CD4-positive, alpha-beta T cell treated with Interleukin-4 for 1 hour (primary cell): ENCODE measurements at regions not wholly inside any gene's neighbourhood (a gene's known extent, or its start where the extent isn't known, plus 50 kb on each side); places are given as distances from the start of the nearest gene placed in this dataset.
"Not testable (repeated sequence)": the region's sequence is repeated elsewhere in the genome, so short reads cannot be mapped to it uniquely, and the experiment has no call there.

Experiments
- DNase-seq, 2 donors: peaks; one replicate each; pipeline ENCODE4 v3.0.0-alpha.2; 2020 to 2022

DNA sequence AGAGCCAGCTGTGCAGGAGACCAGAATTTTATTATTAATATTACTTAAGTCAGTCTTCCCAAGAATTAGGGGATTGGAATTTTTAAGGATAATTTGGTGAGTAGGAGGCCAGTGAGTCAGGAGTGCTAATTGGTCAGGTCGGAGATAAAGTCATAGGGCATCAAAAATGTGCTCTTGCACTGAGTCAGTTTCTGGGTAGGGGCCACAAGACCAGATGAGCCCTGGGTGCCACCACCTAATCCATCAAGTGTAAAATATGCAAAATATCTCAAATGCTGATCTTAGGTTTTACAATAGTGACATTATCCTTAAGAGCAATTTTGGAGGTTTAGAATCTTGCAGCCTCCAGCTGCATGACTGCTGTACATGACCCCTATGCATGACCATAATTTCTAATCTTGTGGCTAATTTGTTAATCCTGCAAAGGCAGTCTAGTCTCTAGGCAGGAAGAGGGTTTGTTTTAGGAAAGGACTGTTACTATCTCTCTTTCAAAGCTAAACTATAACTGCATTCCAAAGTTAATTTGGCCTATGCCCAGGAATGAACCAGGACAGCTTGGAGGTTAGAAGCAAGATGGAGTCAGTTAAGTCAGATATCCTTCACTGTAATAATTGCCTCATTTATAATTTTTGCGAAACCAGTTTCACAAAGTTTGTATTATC is 215.9 kb downstream of the RNF152 start:
- no peak for DNase-seq

DNA sequence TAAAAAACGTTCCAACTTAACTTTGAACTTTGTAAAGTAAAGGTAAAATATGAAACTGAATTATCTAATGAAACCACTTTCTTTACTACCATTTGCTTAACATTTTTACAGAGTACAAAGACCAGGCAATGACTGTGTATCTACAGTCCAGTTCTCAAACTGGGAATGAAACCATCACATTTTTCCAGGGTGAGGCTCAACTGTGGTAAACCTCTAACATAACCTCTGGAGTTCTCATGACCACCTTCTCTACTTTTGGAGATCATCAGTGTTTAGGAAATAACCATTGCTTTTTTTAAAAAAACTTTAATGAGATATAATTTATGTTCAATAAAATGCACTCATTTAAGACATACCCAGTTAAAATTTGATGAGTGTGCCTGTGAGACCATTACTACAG is 223.5 kb downstream of the RNF152 start:
- DNase-seq = no peak

GRCh38 chr18:61666876-61667590 is 225.8 kb downstream of the RNF152 start:
- DNase-seq = no peak

DNA sequence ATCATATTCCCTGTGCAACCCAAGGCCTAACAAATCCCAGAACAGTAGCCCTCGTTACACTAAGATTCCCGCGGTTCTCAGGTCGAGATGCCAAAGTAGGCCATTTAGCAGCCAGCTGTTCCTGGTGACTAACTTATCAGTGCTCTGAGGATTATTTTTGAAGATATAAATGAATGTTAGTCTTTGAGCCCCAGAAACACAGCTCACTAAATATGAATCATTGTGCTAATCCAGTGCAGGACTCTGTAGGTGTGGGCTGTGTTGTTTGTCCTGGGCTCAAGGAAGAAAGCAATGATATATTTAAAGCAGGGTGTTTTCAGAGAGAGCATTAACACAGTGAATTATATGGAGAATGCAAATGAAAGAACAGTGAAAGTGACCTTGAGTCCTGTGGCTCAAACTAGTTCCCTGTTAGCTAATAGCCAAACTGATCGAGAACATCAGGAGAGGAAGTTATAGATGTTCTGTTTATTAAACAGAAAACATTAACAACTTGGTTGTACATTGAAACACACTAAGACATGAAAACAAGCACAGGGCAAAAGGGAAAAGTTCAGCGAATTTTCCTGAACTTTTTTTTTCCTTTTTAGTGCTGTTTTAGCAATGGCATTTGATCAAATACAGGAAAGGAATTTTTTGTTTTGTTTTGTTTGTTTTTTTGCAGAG is 228.3 kb downstream of the RNF152 start:
- DNase-seq = no peak

- no peak for DNase-seq
Measured at GRCh38 chr18:61662726-61663125, 230.1 kb downstream of the RNF152 start.

GRCh38 chr18:61658431-61658830 is 234.4 kb downstream of the RNF152 start:
- no peak for DNase-seq

DNA sequence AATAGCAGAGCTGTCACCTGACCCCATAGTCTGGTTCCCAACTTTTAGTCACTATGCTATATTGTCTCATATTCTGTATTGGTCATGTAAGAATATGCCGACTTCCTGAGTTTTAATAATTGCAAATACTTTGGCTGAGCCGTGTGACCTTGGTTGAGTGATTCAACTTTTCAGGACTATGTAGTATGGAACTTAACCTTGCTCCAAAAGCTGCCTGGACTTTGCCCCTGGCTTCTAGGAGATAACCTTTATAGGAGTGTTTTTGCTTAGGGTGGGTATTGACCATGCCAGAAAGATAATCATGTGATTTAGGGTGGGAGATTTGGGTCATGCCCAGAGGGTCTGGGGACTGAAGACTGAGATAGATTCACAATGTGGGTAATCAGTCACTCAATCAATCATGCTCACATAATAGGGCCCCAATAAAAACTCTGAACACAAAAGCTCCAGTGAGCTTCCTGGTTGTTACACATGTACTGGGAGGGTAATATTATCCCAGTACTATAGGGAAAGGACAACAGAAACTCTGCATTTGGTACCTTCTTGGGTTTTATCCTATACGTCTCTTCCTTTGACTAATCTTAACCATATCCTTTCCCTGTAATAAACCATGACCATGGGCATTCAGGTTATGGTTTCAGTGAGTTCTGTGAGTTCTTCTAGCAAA is 235.6 kb downstream of the RNF152 start:
- no peak for DNase-seq

GRCh38 chr18:61655630-61656029 is 237.2 kb downstream of the RNF152 start:
- DNase-seq = no peak

DNA sequence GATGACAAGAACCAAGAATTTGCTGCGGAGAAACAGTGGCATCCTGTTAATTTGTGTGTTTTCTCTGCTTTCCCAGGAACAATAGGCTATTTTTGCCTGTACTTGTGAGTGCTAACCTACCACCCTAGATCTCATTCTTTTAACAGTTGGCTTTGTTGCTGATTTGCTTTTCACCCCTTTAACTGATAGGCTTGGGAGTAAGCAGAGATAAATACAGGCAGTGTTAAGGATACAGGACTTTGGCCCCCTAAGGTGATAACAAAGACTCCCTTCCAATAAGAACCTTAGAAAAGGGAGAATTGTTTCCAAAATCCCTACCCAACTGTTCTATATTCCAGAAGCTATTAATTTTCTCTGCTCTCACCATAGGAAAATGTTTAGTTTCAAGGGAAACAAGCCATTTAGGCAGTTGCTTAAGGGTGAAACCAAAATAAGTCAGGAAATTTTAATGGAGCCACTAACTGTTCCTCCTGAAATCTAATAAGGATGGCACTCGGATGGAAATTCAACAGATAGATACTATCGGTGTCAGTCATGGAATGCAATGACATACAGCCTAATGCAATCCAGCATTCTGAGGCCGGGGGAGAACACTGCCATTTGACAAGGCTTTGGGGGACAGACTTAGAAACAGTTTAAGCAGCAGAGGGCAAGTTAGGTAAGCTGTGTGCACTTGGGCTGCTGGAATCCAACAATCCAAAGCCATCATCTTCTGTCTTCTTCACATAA is 238.8 kb downstream of the RNF152 start:
- no peak for DNase-seq

DNA sequence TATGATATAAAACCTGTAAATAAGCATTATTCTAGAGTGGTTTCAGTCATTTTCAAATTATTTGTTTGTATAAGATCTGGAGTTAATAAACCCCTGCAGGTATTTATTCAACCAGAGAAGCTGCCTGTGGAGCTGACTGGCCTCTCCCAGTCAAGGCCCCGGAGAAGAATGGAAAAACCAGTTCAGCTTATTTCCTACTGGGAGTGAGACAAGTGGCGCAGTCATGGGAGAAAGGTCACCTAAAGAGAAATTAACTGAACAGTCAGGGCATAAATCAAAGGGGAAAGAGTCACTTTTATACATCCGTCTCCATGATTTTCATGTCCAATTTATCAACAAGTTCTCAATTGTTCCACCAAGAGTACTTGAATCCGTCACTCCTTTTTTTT is 240.9 kb downstream of the RNF152 start:
- DNase-seq = no peak

GRCh38 chr18:61651145-61651879 is 241.5 kb downstream of the RNF152 start:
- DNase-seq = no peak

DNA sequence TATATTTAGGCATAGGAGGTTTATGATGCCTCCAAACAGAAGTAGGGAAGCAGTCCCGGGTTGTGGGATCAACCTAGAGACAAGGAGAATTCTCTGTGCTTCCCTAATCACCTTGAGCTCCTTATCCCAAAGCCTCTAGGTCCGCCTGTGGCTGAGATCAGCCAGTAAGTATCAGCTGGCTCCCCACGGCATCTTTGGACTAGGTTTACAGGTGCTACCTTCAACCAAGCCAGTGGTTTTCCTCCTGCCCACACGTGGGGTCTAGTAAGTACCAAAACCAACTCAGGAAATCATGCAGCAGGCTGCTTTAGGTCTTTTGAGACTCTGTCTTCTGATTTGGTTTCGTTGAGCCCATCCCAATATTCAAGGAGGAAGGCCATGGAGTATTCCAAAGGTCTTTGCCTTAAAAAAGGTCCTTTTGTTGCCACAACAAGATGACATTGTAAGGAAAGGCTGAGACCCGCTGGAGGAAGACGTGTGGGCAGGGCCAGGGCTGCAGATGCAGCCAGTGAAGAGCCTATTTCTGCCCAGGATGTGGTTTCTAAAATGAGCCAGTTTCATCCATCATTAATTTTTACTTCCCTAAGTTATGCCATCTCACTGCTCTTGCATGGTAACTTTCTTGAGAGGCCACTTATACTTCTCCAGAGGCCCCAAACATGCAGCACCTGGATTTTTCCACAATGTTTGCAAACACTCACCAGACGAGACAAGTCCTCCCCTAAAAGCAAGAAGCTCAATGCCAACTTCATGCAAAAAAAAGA is 248.7 kb downstream of the RNF152 start:
- DNase-seq = no peak

- DNase-seq = no peak
Measured at GRCh38 chr18:61639886-61640285, 252.9 kb downstream of the RNF152 start.

DNA sequence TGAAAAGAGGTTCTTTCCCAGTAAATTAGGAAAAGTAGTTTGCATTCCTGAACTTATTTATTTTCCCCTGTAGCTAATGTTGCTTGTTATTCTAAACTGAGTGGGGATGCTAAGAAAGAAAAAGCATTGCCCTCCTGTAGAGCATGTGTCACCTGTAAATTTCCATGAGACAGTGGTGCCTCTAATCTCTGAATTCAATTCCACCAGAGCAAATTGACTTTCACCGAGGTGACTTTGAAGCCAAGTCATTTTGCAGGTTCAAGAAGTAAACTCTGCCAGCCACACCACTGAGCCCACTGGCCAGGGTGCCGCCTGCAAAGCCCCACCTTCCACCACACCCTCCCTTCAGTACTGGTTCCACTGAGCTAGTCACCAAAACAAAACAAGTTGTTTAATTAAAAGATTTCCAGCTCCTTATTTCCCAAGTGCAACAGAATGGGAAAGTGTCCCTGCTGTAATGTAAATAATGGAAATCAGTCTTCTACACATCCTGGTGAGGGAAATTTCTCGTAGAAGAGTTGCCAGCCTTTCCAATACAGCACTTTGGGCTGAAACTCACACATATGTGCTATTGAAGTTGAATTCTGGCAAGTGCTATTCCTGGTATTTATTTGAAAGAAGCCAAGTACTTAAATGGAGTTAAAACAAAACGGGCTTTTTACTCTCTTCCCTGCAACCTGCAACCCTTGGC is 254.8 kb downstream of the RNF152 start:
- no peak for DNase-seq

DNA sequence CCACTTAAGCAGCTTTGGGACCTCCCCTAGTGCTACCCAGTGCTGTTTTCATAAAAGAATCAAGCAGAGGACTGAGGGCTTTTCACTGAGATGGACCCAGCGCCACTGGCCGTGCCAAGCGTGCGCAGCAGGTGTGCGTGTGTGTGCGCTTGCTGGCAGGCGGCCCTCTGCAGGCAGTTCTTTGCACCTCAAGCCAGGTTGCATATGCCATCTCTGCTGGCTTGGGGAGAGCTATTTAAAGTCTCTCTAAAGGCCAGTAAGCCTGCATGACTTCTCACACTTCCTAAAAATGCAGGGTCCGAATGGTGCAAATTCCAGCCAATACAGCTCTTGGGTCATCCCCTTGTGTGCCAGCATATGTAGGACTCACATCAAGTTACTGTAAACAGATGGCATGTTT is 255.5 kb downstream of the RNF152 start:
- no peak for DNase-seq

GRCh38 chr18:61635901-61636528 is 256.8 kb downstream of the RNF152 start:
- DNase-seq = peak; percentile 23 to 41

GRCh38 chr18:61628085-61628484 is 264.7 kb downstream of the RNF152 start:
- no peak for DNase-seq

- DNase-seq = not testable (repeated sequence)
Measured at GRCh38 chr18:61624631-61625030, 268.2 kb downstream of the RNF152 start.

DNA sequence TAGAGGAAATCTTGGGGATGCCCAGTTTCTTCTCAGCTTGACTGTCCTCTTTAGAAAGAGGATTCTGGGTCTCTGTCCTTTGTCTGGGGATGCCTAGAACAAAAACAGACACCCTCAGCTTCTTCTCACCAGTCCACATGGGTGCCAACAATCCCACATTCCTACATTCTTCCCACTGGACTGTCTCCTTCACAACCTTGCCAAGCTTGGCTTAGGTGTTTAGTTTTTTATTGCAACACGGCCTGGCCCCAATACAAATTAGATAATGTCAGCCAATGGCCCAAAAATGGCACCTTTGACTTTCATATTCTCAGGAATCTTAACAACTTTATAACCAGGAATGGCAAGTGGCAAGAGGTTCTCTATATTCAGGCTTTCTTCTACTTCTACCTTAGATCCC is 273.0 kb downstream of the RNF152 start:
- no peak for DNase-seq

DNA sequence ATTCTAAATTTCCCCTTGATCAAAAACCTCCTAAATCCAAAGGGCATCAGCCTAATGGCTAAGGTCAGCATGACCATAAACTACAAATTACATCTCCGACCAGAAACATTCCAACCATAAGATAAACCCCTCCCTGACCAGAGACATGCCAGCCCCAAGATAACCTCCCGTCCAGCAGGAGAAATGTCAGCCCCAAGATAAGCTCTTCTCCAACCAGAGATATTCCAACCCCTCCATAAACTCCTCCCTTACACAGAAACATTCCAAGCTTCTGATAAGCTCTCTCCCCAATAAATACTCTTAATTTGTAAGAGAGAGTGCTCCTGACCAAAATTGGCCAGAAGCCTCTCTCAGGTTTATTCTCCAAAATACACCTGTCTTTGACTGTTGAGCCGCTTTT is 274.0 kb downstream of the RNF152 start:
- DNase-seq = no peak
